ENCODE measurements at regions not wholly inside any gene's neighbourhood (a gene's known extent, or its start where the extent isn't known, plus 50 kb on each side); places are given as distances from the start of the nearest gene placed in this dataset.

DNA sequence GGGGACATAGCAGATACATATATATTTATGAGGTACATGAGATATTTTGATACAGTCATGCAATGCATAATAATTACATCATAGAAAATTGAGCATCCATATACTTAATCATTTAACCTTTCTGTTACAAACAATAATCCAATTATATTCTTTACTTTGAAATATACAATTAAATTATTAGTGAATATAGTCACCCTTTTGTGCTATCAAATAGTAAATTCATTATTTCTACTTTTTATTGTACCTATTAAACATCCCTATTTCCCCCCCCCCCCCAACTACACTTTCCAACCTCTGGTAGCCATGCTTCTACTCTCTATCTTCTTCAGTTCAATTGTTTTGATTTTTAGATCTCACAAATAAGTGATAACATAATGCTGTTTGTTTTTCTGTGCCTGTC, 719.1 kb downstream of the ZBBX start:
- H3K27me3 ChIP-seq: no peaks in the 10 kb centered on the region
- intact Hi-C loops (cut with DNase I): no loop called here
- no peak for DNase-seq (ENCODE audit: extremely low spot score)
- TF ChIP-seq, protein P1, sequence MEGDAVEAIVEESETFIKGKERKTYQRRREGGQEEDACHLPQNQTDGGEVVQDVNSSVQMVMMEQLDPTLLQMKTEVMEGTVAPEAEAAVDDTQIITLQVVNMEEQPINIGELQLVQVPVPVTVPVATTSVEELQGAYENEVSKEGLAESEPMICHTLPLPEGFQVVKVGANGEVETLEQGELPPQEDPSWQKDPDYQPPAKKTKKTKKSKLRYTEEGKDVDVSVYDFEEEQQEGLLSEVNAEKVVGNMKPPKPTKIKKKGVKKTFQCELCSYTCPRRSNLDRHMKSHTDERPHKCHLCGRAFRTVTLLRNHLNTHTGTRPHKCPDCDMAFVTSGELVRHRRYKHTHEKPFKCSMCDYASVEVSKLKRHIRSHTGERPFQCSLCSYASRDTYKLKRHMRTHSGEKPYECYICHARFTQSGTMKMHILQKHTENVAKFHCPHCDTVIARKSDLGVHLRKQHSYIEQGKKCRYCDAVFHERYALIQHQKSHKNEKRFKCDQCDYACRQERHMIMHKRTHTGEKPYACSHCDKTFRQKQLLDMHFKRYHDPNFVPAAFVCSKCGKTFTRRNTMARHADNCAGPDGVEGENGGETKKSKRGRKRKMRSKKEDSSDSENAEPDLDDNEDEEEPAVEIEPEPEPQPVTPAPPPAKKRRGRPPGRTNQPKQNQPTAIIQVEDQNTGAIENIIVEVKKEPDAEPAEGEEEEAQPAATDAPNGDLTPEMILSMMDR (IDR thresholded peaks at IDR 0.05): no peak
- TF ChIP-seq EP300 (IDR thresholded peaks at IDR 0.05): no peak
- no peak for TF ChIP-seq POLR2A (IDR thresholded peaks at IDR 0.05; ENCODE audit: low read depth)
- no peak for TF ChIP-seq POLR2AphosphoS5 (IDR thresholded peaks at IDR 0.05)
- no peak overlapping the region for H3K27ac ChIP-seq (replicated peaks in 1 of 4)
- H3K9me3 ChIP-seq: peaks cover 0 to 15% (median 5%) of the 10 kb centered on the region in 4 donors
- no peaks in the 10 kb centered on the region for H3K4me1 ChIP-seq
- no peaks in the 10 kb centered on the region for H3K36me3 ChIP-seq
- H3K4me3 ChIP-seq: no peak overlapping the region

GRCh38 chr3:166637984-166638530, 742.0 kb downstream of the ZBBX start:
- 93% methylated on average over 2 of the region's 3 CpGs for WGBS
- H3K27ac ChIP-seq (replicated peaks in 1 of 4): no peak overlapping the region
- no peaks in the 10 kb centered on the region for H3K27me3 ChIP-seq
- TF ChIP-seq POLR2A (IDR thresholded peaks at IDR 0.05; ENCODE audit: low read depth): no peak
- no peak for TF ChIP-seq POLR2AphosphoS5 (IDR thresholded peaks at IDR 0.05)
- TF ChIP-seq, protein P1 (IDR thresholded peaks at IDR 0.05): no peak
- no peak for TF ChIP-seq EP300 (IDR thresholded peaks at IDR 0.05)
- H3K36me3 ChIP-seq: no peaks in the 10 kb centered on the region
- no peak for DNase-seq (ENCODE audit: extremely low spot score)
- H3K4me3 ChIP-seq: no peak overlapping the region
- H3K4me1 ChIP-seq: no peaks in the 10 kb centered on the region
- H3K9me3 ChIP-seq: no peaks in the 10 kb centered on the region
- intact Hi-C loops (cut with DNase I): no loop called here

GRCh38 chr3:166634091-166634746, 745.9 kb downstream of the ZBBX start:
- no peaks in the 10 kb centered on the region for H3K4me1 ChIP-seq
- no peak overlapping the region for H3K4me3 ChIP-seq
- WGBS: 87% methylated on average over 4 of the region's 4 CpGs
- H3K9me3 ChIP-seq: no peaks in the 10 kb centered on the region
- no peak overlapping the region for H3K27ac ChIP-seq (replicated peaks in 1 of 4)
- TF ChIP-seq POLR2AphosphoS5 (IDR thresholded peaks at IDR 0.05) (no peak), POLR2A (IDR thresholded peaks at IDR 0.05; ENCODE audit: low read depth) (no peak), EP300 (IDR thresholded peaks at IDR 0.05) (no peak)
- TF ChIP-seq, protein P1 (IDR thresholded peaks at IDR 0.05): no peak
- no peak for DNase-seq (ENCODE audit: extremely low spot score)
- H3K27me3 ChIP-seq: no peaks in the 10 kb centered on the region
- intact Hi-C loops (cut with DNase I): no loop called here
- no peaks in the 10 kb centered on the region for H3K36me3 ChIP-seq

DNA sequence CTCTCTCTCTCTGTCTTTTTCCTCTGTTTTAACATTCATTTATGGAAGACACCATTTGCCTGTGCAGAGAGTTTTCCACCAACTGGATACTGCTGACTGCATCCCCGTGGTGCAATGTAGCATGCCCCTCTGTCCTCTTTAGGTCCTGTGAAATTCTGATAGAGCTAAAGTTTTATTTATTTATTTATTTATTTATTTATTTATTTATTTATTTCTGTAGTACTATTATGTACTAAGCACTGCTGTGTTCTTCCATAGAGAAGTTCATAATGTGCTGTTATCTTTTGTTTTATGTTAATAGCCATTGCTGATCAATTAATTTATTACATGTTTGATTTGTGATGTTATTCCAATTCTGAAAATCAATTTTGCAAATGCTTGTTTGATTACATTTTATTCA, 749.9 kb downstream of the ZBBX start:
- intact Hi-C loops (cut with DNase I): no loop called here
- 79% methylated on average over 1 of the region's 1 CpG for WGBS
- no peaks in the 10 kb centered on the region for H3K9me3 ChIP-seq

More for the DNA sequence above, 749.9 kb downstream of the ZBBX start:
- no peak for DNase-seq (ENCODE audit: extremely low spot score)
- H3K27ac ChIP-seq (replicated peaks in 1 of 4): no peak overlapping the region
- no peaks in the 10 kb centered on the region for H3K4me1 ChIP-seq
- no peaks in the 10 kb centered on the region for H3K27me3 ChIP-seq
- TF ChIP-seq EP300 (IDR thresholded peaks at IDR 0.05) (no peak), POLR2A (IDR thresholded peaks at IDR 0.05; ENCODE audit: low read depth) (no peak), POLR2AphosphoS5 (IDR thresholded peaks at IDR 0.05) (no peak)
- TF ChIP-seq, protein P1 (IDR thresholded peaks at IDR 0.05): no peak
- H3K36me3 ChIP-seq: no peaks in the 10 kb centered on the region
- no peak overlapping the region for H3K4me3 ChIP-seq

Measured in esophagus muscularis mucosa (tissue), 4 donors.